Astrocyte (in vitro differentiated cells and primary cell): ENCODE measurements at regions not wholly inside any gene's neighbourhood (a gene's known extent, or its start where the extent isn't known, plus 50 kb on each side); places are given as distances from the start of the nearest gene placed in this dataset.

Source experiments
- DNase-seq: peaks from one replicate; pipeline ENCODE4 v3.0.0-alpha.2; 2010; ENCODE audit warnings: low read depth
- FAIRE-seq: peaks from 2 replicates; lab custom pipeline; 2011; peaks lifted over from hg19 to GRCh38; lab: Jason Lieb, UNC
- H2AFZ ChIP-seq: 2 replicates; pipeline ENCODE4 v1.6.0; 2012; ENCODE audit warnings: low read depth, low read length, inconsistent platforms
- H3K27ac ChIP-seq: 2 replicates; pipeline ENCODE4 v1.5.1; 2011; ENCODE audit warnings: low read depth, low read length, inconsistent platforms
- H3K27me3 ChIP-seq: 2 replicates; pipeline ENCODE4 v1.6.0; 2011; ENCODE audit warnings: low read length, inconsistent platforms; ENCODE audit not compliant: insufficient read depth
- H3K36me3 ChIP-seq: 2 replicates; pipeline ENCODE4 v1.5.1; 2011; ENCODE audit warnings: low read length, inconsistent platforms; ENCODE audit not compliant: insufficient read depth
- H3K4me1 ChIP-seq: 2 replicates; pipeline ENCODE4 v1.5.1; 2011; ENCODE audit warnings: low read length, inconsistent platforms; ENCODE audit not compliant: insufficient read depth
- H3K4me2 ChIP-seq: 2 replicates; pipeline ENCODE4 v1.6.0; 2012; ENCODE audit warnings: low read length, inconsistent platforms
- H3K4me3 ChIP-seq: 2 replicates; pipeline ENCODE4 v1.5.1; 2011; ENCODE audit warnings: low read depth, mild to moderate bottlenecking, low read length, inconsistent platforms; ENCODE audit not compliant: insufficient read depth
- H3K79me2 ChIP-seq: 2 replicates; pipeline ENCODE4 v1.6.0; 2012; ENCODE audit warnings: mild to moderate bottlenecking, low read length, inconsistent platforms; ENCODE audit not compliant: insufficient read depth
- H3K9ac ChIP-seq: 2 replicates; pipeline ENCODE4 v1.6.0; 2012; ENCODE audit warnings: mild to moderate bottlenecking, low read length, inconsistent platforms
- H3K9me3 ChIP-seq: 2 replicates; pipeline ENCODE4 v1.5.1; 2012; ENCODE audit warnings: low read depth, mild to moderate bottlenecking, low read length, inconsistent platforms; ENCODE audit not compliant: insufficient read depth
- H4K20me1 ChIP-seq: 2 replicates; pipeline ENCODE4 v1.6.0; 2012; ENCODE audit warnings: low read length, inconsistent platforms; ENCODE audit not compliant: insufficient read depth
- H3K27ac Mint-ChIP-seq: one replicate; pipeline ENCODE4 v1.8.0; 2021; ENCODE audit warnings: mild to moderate bottlenecking, mixed read lengths; ENCODE audit not compliant: unreplicated experiment
- H3K27me3 Mint-ChIP-seq: one replicate; pipeline ENCODE4 v1.8.0; 2021; ENCODE audit warnings: low read depth, mixed read lengths; ENCODE audit not compliant: unreplicated experiment
- H3K36me3 Mint-ChIP-seq: one replicate; pipeline ENCODE4 v1.8.0; 2021; ENCODE audit warnings: low read depth, mixed read lengths; ENCODE audit not compliant: unreplicated experiment
- H3K4me1 Mint-ChIP-seq: one replicate; pipeline ENCODE4 v1.8.0; 2021; ENCODE audit warnings: low read depth, mixed read lengths; ENCODE audit not compliant: unreplicated experiment
- H3K4me3 Mint-ChIP-seq: one replicate; pipeline ENCODE4 v1.8.0; 2021; ENCODE audit warnings: mild to moderate bottlenecking, moderate library complexity, mixed read lengths; ENCODE audit not compliant: unreplicated experiment
- H3K9me3 Mint-ChIP-seq: one replicate; pipeline ENCODE4 v1.8.0; 2021; ENCODE audit warnings: mild to moderate bottlenecking, mixed read lengths; ENCODE audit not compliant: unreplicated experiment
- CTCF ChIP-seq: IDR thresholded peaks from 2 replicates; pipeline ENCODE4 v1.5.1; 2011; ENCODE audit warnings: low read depth, mild to moderate bottlenecking, inconsistent platforms, low read length, moderate library complexity; ENCODE audit not compliant: insufficient read depth
- EZH2 ChIP-seq: IDR thresholded peaks from 2 replicates; pipeline ENCODE4 v1.6.1; 2012; ENCODE audit warnings: mild to moderate bottlenecking, low read length, inconsistent platforms; ENCODE audit not compliant: insufficient read depth

GRCh38 chr5:174384509-174384947 is 339.0 kb downstream of the NSG2 start:
- H3K4me3 Mint-ChIP-seq: no peak overlapping the region
- DNase-seq (peak; percentile 81), FAIRE-seq (no peak)
- Histone ChIP-seq H3K27me3 (no peaks in the 10 kb centered on the region), H3K9ac (no peak overlapping the region), H4K20me1 (no peaks in the 10 kb centered on the region), H3K36me3 (no peaks in the 10 kb centered on the region), H2AFZ (peak overlapping the region; percentile 24), H3K9me3 (no peaks in the 10 kb centered on the region), H3K4me2 (no peak overlapping the region), H3K27ac (no peak overlapping the region), H3K79me2 (no peaks in the 10 kb centered on the region), H3K4me1 (peaks cover 11% of the 10 kb centered on the region), H3K4me3 (no peak overlapping the region)
- H3K4me1 Mint-ChIP-seq: peaks cover 8% of the 10 kb centered on the region
- peaks cover 10% of the 10 kb centered on the region for H3K9me3 Mint-ChIP-seq
- TF ChIP-seq CTCF: no peak
- no peak for TF ChIP-seq EZH2
- no peak overlapping the region for H3K27ac Mint-ChIP-seq
- H3K36me3 Mint-ChIP-seq: no peaks in the 10 kb centered on the region
- peaks cover 6% of the 10 kb centered on the region for H3K27me3 Mint-ChIP-seq

- H3K4me3 ChIP-seq: no peak overlapping the region
- H3K9ac ChIP-seq: no peak overlapping the region
- H3K27ac Mint-ChIP-seq: no peak overlapping the region
- DNase-seq (peak; percentile 95), FAIRE-seq (no peak)
- no peaks in the 10 kb centered on the region for H3K36me3 ChIP-seq
- peaks cover 2% of the 10 kb centered on the region for H3K27me3 ChIP-seq
- no peaks in the 10 kb centered on the region for H3K36me3 Mint-ChIP-seq
- no peaks in the 10 kb centered on the region for H3K9me3 ChIP-seq
- H3K4me3 Mint-ChIP-seq: no peak overlapping the region
- no peak for TF ChIP-seq EZH2
- TF ChIP-seq CTCF: no peak
- H3K27me3 Mint-ChIP-seq: peaks cover 13% of the 10 kb centered on the region
- no peaks in the 10 kb centered on the region for H3K79me2 ChIP-seq
- no peaks in the 10 kb centered on the region for H4K20me1 ChIP-seq
- no peak overlapping the region for H2AFZ ChIP-seq
- H3K27ac ChIP-seq: peak overlapping the region; percentile 5
- H3K9me3 Mint-ChIP-seq: peaks cover 6% of the 10 kb centered on the region
- peaks cover 11% of the 10 kb centered on the region for H3K4me1 ChIP-seq
- no peak overlapping the region for H3K4me2 ChIP-seq
- peaks cover 6% of the 10 kb centered on the region for H3K4me1 Mint-ChIP-seq
Measured at GRCh38 chr5:174386306-174386705, 338.1 kb upstream of the MSX2 start.

GRCh38 chr5:174386846-174387245 is 337.5 kb upstream of the MSX2 start:
- Mint-ChIP-seq H3K36me3 (no peaks in the 10 kb centered on the region), H3K4me3 (no peak overlapping the region), H3K27ac (no peak overlapping the region), H3K9me3 (peaks cover 6% of the 10 kb centered on the region), H3K27me3 (peaks cover 17% of the 10 kb centered on the region), H3K4me1 (peaks cover 6% of the 10 kb centered on the region)
- H3K9ac ChIP-seq: no peak overlapping the region
- H4K20me1 ChIP-seq: no peaks in the 10 kb centered on the region
- H3K27ac ChIP-seq: no peak overlapping the region
- H2AFZ ChIP-seq: no peak overlapping the region
- no peaks in the 10 kb centered on the region for H3K9me3 ChIP-seq
- no peak overlapping the region for H3K4me2 ChIP-seq
- peaks cover 2% of the 10 kb centered on the region for H3K27me3 ChIP-seq
- no peaks in the 10 kb centered on the region for H3K79me2 ChIP-seq
- no peak for FAIRE-seq
- H3K4me1 ChIP-seq: peaks cover 11% of the 10 kb centered on the region
- no peak for TF ChIP-seq CTCF
- TF ChIP-seq EZH2: no peak
- H3K36me3 ChIP-seq: no peaks in the 10 kb centered on the region
- no peak overlapping the region for H3K4me3 ChIP-seq
- DNase-seq: no peak
